T-helper 1 cell (primary cell): ENCODE measurements at regions not wholly inside any gene's neighbourhood (a gene's known extent, or its start where the extent isn't known, plus 50 kb on each side); places are given as distances from the start of the nearest gene placed in this dataset.
A peak's percentile ranks its signal among the peaks of the same experiment; 100 is the strongest.
"Not testable (repeated sequence)": the region's sequence is repeated elsewhere in the genome, so short reads cannot be mapped to it uniquely, and the experiment has no call there.

ENCODE experiments used
- DNase-seq, 5 donors: peaks; one replicate each; pipeline ENCODE4 v3.0.0-alpha.2; 2012 to 2020

GRCh38 chr1:161454865-161455707 lies 50.2 kb upstream of the FCGR2A start:
- DNase-seq = not testable (repeated sequence)

- DNase-seq = peak in 1 of 5 donors; percentile 12
Observed at GRCh38 chr1:161453950-161454864, 51.0 kb upstream of the FCGR2A start.

- not testable (repeated sequence) for DNase-seq
Observed at GRCh38 chr1:161451698-161452348, 53.4 kb upstream of the FCGR2A start.

GRCh38 chr1:161447760-161448332 lies 57.4 kb upstream of the FCGR2A start:
- DNase-seq = not testable (repeated sequence)

GRCh38 chr1:161447040-161447759 lies 58.1 kb upstream of the FCGR2A start:
- DNase-seq = not testable (repeated sequence)

GRCh38 chr1:161444725-161445124 lies 60.5 kb upstream of the FCGR2A start:
- peak in 3 of 5 donors; percentile 5 to 41 (median 9) for DNase-seq

- DNase-seq = not testable (repeated sequence)
Observed at GRCh38 chr1:161444255-161444654, 61.0 kb upstream of the FCGR2A start.

- DNase-seq = peak; percentile 6 to 81 (median 22)
Observed at GRCh38 chr1:161440312-161440894, 64.9 kb upstream of the FCGR2A start.

GRCh38 chr1:161439280-161440232 lies 65.7 kb upstream of the FCGR2A start:
- DNase-seq = peak in 1 of 5 donors; percentile 49

GRCh38 chr1:161433191-161433590 lies 65.5 kb upstream of the CFAP126 start:
- not testable (repeated sequence) for DNase-seq

GRCh38 chr1:161432091-161432490 lies 64.4 kb upstream of the CFAP126 start:
- no peak for DNase-seq

- peak in 2 of 5 donors; percentile 5 to 48 for DNase-seq
Observed at GRCh38 chr1:161427733-161428516, 60.2 kb upstream of the CFAP126 start.

GRCh38 chr1:161422914-161423313 lies 55.2 kb upstream of the CFAP126 start:
- not testable (repeated sequence) for DNase-seq

- DNase-seq = no peak
Observed at GRCh38 chr1:161421456-161421855, 53.8 kb upstream of the CFAP126 start.

GRCh38 chr1:161420763-161421455 lies 53.2 kb upstream of the CFAP126 start:
- no peak for DNase-seq

- not testable (repeated sequence) for DNase-seq
Observed at GRCh38 chr1:161417536-161417935, 49.9 kb upstream of the CFAP126 start.
